OCI-LY3 (cell line): ENCODE measurements at regions not wholly inside any gene's neighbourhood (a gene's known extent, or its start where the extent isn't known, plus 50 kb on each side); places are given as distances from the start of the nearest gene placed in this dataset.
A peak's percentile ranks its signal among the peaks of the same experiment; 100 is the strongest.

Experiments used
- H2AFZ ChIP-seq: fragments of 200-600, 300-600 bp; shearing (Covaris generic); 2 replicates; pipeline ENCODE4 v1.6.0; 2014; ENCODE audit warnings: antibody characterized with exemption, low read depth, low read length
- H3K27ac ChIP-seq: fragments of 200-600, 300-600 bp; sonication (generic); 2 replicates; pipeline ENCODE4 v1.5.1; 2014; ENCODE audit warnings: mild to moderate bottlenecking, low read length, moderate library complexity, mixed read lengths
- H3K27me3 ChIP-seq: fragments of 200-600, 300-600 bp; sonication (generic); 2 replicates; pipeline ENCODE4 v1.6.1; 2014; ENCODE audit warnings: low read depth, low read length, mixed read lengths
- H3K36me3 ChIP-seq: fragments of 200-600, 300-600 bp; sonication (generic); replicated peaks from 2 replicates; pipeline ENCODE3; 2014; ENCODE audit warnings: low read depth, low read length, mixed read lengths
- H3K4me1 ChIP-seq: fragments of 300-600, 200-600 bp; sonication (generic); 2 replicates; pipeline ENCODE4 v1.6.1; 2014; ENCODE audit warnings: low read length, mixed read lengths
- H3K4me2 ChIP-seq: fragments of 200-600, 300-600 bp; sonication (generic); 2 replicates; pipeline ENCODE4 v1.6.1; 2014; ENCODE audit warnings: low read length, mixed read lengths
- H3K4me3 ChIP-seq: fragments of 300-600, 200-600 bp; sonication (generic); 2 replicates; pipeline ENCODE4 v1.5.1; 2014; ENCODE audit warnings: antibody characterized with exemption, mild to moderate bottlenecking, low read length, moderate library complexity
- H3K79me2 ChIP-seq: fragments of 300-600, 200-600 bp; shearing (Covaris generic); 2 replicates; pipeline ENCODE4 v1.6.1; 2014; ENCODE audit warnings: mild to moderate bottlenecking, low read length, mixed read lengths
- H3K9ac ChIP-seq: fragments of 300-600, 200-600 bp; shearing (Covaris generic); 2 replicates; pipeline ENCODE4 v1.6.0; 2014; ENCODE audit warnings: mild to moderate bottlenecking, low read length, moderate library complexity
- H3K9me3 ChIP-seq: fragments of 200-600, 300-600 bp; shearing (Covaris generic); 2 replicates; pipeline ENCODE4 v1.6.1; 2014; ENCODE audit warnings: low read length, mixed read lengths; ENCODE audit not compliant: insufficient read depth
- H4K20me1 ChIP-seq: fragments of 200-600, 300-600 bp; sonication (generic); 2 replicates; pipeline ENCODE4 v1.6.1; 2016; ENCODE audit warnings: low read length, mixed read lengths; ENCODE audit not compliant: insufficient read depth
- CTCF ChIP-seq: fragments of 200-600, 300-600 bp; sonication (generic); IDR thresholded peaks from 2 replicates; pipeline ENCODE4 v1.5.1; 2014; ENCODE audit warnings: antibody characterized with exemption, low read length, low read depth
- EZH2phosphoT487 ChIP-seq: fragments of 200-600 bp; shearing (Covaris generic); IDR thresholded peaks from 2 replicates; pipeline ENCODE4 v1.6.1; 2018; ENCODE audit warnings: antibody characterized with exemption, mixed run types, low read depth

DNA sequence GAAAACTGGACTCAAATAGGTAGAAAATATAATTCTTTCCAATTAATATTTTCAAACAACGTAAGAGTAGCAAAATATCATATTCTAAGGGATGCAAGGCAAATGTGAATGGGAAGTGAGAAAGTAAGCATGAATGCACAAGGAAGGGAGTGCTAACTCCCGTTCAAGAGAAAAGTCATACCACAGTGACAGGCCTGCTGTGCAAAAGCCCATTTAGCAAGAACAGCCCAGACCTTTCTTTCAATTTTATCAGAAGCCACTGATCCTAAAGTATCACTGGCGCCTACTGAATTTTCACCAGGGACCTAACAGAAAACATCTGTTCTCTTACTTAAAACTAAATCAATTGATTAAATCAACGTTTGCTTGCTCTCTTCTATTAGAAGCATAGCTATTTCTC lies 157.9 kb upstream of the DKK2 start:
- no peaks in the 10 kb centered on the region for H3K9me3 ChIP-seq
- no peak overlapping the region for H3K27ac ChIP-seq
- H3K4me1 ChIP-seq = peaks cover 19% of the 10 kb centered on the region
- TF ChIP-seq EZH2phosphoT487 (no peak), CTCF (no peak)
- H3K9ac ChIP-seq = no peak overlapping the region
- H2AFZ ChIP-seq = no peak overlapping the region
- H3K27me3 ChIP-seq = no peaks in the 10 kb centered on the region
- H4K20me1 ChIP-seq = no peaks in the 10 kb centered on the region
- H3K36me3 ChIP-seq = no peaks in the 10 kb centered on the region
- H3K4me2 ChIP-seq = no peak overlapping the region
- H3K4me3 ChIP-seq = no peak overlapping the region
- H3K79me2 ChIP-seq = no peaks in the 10 kb centered on the region

DNA sequence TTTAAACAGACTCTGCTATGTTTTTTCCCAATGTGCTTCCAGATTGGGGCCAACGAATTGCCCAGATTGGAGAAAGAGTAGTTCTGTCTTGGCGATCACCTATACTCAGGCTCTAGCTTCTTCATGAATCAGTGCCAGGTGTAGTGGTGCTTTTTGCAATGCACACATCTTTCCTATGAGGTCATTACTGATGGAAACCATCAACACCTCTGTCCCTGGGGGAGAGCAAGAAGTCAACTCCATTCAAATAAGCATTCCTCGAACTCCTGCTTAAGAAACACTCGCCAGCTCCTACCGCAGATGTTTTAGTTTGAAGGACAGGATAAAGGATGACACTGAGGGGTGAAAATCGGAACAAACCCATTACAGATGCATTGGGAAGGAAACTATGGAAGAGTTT lies 156.5 kb upstream of the DKK2 start:
- Histone ChIP-seq H3K36me3 (no peaks in the 10 kb centered on the region), H3K4me2 (no peak overlapping the region), H3K9me3 (no peaks in the 10 kb centered on the region), H3K27me3 (no peaks in the 10 kb centered on the region), H3K4me3 (no peak overlapping the region), H3K27ac (no peak overlapping the region), H3K4me1 (peaks cover 19% of the 10 kb centered on the region), H2AFZ (no peak overlapping the region), H3K79me2 (no peaks in the 10 kb centered on the region), H4K20me1 (no peaks in the 10 kb centered on the region), H3K9ac (no peak overlapping the region)
- no peak for TF ChIP-seq EZH2phosphoT487
- TF ChIP-seq CTCF = no peak

- H3K4me3 ChIP-seq = no peak overlapping the region
- H3K9me3 ChIP-seq = no peaks in the 10 kb centered on the region
- H3K27ac ChIP-seq = no peak overlapping the region
- H3K4me1 ChIP-seq = no peaks in the 10 kb centered on the region
- H4K20me1 ChIP-seq = no peaks in the 10 kb centered on the region
- H3K79me2 ChIP-seq = no peaks in the 10 kb centered on the region
- no peaks in the 10 kb centered on the region for H3K36me3 ChIP-seq
- H3K4me2 ChIP-seq = no peak overlapping the region
- TF ChIP-seq EZH2phosphoT487 (no peak), CTCF (no peak)
- no peak overlapping the region for H3K9ac ChIP-seq
- H2AFZ ChIP-seq = no peak overlapping the region
- peaks cover 9% of the 10 kb centered on the region; the same call in 1 of the 2 replicates for H3K27me3 ChIP-seq
These were observed 151.0 kb upstream of the DKK2 start for GRCh38 chr4:107187091-107187490.

DNA sequence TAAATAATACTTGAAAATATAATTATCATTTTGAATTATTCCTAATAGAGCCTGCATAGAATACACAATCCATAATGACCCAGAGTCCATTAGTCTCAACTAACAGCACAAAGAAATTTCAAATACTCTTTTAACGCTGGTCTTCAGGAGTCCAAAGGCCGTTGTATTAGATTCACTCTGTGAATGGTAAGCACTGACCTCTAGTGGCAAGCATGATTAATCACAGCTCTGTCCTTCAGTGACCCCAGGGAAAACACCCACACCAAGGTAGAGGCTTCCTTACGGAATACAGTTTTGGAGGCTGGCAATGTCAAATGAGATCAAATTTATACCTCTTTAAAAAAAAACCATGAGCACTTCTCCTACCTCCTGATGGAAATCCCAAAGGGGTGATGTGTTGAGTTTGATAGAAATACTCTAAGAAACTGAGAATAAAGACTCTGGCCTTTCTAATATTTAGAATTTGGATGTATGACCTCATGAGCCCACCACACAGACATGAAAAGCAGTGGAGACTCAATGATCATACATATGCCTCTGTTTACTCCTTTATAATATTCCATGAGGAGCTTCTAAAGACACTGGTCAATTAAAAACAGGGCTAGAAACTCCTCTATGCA lies 147.2 kb upstream of the DKK2 start:
- Histone ChIP-seq H3K4me3 (no peak overlapping the region), H3K36me3 (no peaks in the 10 kb centered on the region), H3K9ac (no peak overlapping the region), H3K4me1 (no peaks in the 10 kb centered on the region), H4K20me1 (no peaks in the 10 kb centered on the region), H3K27me3 (peaks cover 9% of the 10 kb centered on the region; the same call in 1 of the 2 replicates), H3K9me3 (no peaks in the 10 kb centered on the region), H3K4me2 (no peak overlapping the region; the same call in 1 of the 2 replicates), H3K27ac (no peak overlapping the region), H2AFZ (no peak overlapping the region), H3K79me2 (no peaks in the 10 kb centered on the region)
- no peak for TF ChIP-seq EZH2phosphoT487
- TF ChIP-seq CTCF = peak; percentile 81
